ENCODE measurements at regions not wholly inside any gene's neighbourhood (a gene's known extent, or its start where the extent isn't known, plus 50 kb on each side); places are given as distances from the start of the nearest gene placed in this dataset.

- no peak for DNase-seq
These were observed 121.2 kb upstream of the TNR start for GRCh38 chr1:175864625-175865024.

DNA sequence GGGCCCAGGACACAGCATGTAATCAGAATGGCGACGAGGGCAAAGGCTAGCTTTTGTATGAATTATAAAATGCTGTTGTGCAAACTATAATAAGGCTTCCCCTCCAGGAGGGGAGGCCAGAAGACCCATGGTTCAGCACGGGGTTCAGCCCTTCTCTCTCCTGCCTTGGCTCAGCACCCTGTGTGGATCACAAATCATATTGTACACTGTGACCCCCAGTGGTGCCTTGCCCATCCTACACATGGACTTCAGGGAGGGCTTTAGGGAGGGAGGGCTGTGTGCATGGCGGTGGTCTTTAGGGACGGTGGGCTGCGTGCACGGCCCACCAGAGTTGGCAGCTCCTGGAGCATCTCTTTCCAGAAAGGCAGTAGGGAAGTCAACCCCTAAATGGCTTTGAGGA is 120.8 kb upstream of the TNR start:
- DNase-seq = no peak

GRCh38 chr1:175863299-175864050 is 120.1 kb upstream of the TNR start:
- DNase-seq = no peak

- DNase-seq = no peak
These were observed 119.0 kb upstream of the TNR start for GRCh38 chr1:175862408-175862807.

- no peak for DNase-seq
These were observed 118.4 kb upstream of the TNR start for GRCh38 chr1:175861626-175862367.

DNA sequence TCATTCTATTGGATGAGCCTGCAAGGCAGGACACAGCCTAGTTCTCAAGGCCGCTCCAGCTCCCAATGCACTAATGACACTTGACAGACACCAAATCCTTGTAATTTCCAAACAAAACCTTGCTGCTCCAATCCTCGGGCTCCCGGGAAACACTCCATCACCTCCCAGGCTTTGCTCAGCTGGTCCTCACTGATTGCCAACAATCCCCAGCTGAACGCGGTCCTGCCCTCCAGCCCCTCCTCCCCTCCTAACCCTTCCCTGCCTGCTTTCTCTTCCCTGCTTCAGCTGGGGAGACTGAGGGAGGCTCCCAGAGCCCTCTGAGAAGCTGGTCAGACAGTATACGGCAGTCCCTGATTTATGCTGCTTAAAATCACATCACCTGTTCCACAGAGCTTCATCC is 114.4 kb upstream of the TNR start:
- no peak for DNase-seq

- no peak for DNase-seq
These were observed 110.3 kb upstream of the TNR start for GRCh38 chr1:175853681-175854080.

DNA sequence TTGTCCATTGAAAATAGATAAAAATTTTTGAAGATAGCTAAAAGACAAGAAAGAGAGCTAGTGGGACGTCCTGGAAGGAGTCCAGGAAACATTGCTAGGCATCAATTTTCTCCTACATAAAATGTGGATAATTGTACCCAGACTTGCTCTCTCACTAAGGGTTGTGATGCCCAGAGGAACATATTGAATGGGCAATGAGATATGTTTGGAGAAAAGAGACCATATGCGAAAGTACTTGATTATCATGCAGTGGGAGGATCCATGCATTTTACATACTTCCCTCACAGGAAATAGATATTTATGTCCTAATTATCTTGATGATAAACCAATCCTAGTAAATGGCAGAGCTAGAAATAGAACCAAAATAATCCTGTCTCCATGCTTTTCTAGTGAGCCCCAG is 108.4 kb upstream of the TNR start:
- no peak for DNase-seq

DNA sequence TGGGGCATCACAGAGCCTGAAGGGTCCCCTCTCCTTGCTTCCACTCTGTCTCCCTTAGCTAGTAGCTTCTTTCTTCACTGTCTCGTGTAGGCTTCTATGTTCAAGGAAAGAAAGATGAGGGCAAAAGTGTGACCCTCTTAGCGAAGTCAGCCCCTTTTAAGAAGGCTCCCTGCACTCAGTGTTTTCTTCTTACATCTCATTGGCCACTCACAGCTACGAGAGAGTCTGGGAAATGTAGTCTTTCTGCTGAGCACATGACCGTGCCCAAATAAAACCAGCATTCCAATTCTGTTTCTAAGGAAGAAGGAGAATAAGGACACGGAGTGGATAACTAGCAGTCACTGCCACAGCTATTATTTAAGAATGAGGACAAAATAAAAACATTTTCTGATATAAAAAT is 104.9 kb upstream of the TNR start:
- no peak for DNase-seq

- no peak for DNase-seq
These were observed 102.6 kb upstream of the TNR start for GRCh38 chr1:175845985-175846384.

- DNase-seq = no peak
These were observed 101.9 kb upstream of the TNR start for GRCh38 chr1:175845338-175845737.

GRCh38 chr1:175844877-175845276 is 101.5 kb upstream of the TNR start:
- no peak for DNase-seq

DNA sequence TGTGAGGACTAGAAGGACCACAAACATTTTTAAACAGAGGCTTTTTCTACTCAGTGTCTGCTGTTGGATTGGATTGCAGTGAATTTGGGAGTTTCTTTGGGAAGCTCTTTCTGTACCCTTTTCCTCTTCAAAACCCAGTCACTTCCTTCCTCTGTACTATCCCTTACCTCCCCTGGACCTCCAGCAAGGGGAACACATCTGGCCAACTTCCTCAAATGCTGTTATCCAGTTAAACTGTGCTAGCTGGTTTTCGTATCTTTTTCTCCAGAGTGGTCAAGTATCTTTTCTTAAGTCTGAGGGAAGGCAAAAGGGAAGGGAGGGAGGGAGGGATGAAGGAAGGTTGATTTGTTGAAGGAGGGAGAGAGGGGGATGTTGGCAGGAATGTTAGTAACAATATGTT is 99.2 kb upstream of the TNR start:
- DNase-seq = no peak

GRCh38 chr1:175841738-175842187 is 98.4 kb upstream of the TNR start:
- DNase-seq = no peak

DNA sequence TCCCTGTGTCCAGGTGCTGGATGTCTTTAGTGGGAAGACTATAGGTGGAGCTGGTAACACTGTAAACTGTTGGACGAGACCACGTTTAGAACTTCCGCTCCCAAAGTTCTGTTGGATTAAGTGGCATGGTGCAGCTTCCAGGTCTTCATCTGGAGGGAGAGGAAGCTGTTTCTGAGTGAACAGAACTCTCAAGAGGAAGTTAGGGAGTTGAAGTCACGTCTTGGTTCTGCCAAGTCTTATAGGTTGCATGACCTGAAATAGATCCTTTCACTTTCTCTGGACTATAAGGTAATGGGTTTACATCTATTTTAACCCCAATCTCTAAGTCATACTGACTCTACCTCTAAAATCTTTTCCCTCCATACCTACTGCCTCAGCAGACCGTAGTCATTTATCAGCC is 97.4 kb upstream of the TNR start:
- no peak for DNase-seq

GRCh38 chr1:175839779-175840669 is 96.6 kb upstream of the TNR start:
- no peak for DNase-seq

GRCh38 chr1:175834597-175834996 is 91.2 kb upstream of the TNR start:
- DNase-seq = no peak

GRCh38 chr1:175833951-175834350 is 90.6 kb upstream of the TNR start:
- no peak for DNase-seq

DNA sequence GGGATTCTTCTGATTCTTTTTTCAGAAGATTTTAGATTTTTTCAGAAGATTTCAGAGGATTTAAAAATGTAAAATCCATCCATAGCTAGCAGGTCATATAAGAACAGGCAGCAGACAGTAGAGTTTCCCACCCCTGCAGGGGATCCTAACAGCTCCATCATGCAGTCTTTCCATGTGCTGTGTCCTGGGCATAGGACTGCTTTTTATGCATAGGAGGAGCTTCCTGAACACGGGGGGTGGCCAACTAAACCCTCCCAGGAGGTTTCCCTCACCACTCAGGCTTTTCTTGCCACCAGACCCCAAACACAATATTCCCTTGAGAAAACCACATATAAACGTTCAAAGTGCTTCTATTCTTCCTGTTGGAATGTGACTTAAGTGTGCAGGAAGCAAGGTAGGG is 90.1 kb upstream of the TNR start:
- no peak for DNase-seq

DNA sequence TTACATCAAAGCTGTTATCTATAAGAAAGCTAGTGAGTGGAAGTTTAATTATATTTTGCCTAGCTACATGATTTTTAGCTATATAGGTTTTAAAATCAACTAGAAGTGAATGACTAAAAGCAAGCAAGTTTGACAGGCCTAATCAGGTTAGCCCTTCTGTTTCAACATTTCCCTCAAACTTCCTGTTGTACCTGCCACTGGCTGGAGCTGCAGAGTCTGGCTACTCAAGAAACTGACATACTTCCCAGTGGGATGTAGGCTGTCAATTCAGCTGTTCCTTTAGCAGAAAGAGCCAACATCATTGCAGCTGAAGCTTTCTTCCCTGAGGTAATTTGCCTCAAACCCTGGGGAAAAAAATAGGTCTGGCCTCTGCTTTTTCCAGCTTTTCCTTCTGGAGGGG is 87.1 kb upstream of the TNR start:
- no peak for DNase-seq

DNA sequence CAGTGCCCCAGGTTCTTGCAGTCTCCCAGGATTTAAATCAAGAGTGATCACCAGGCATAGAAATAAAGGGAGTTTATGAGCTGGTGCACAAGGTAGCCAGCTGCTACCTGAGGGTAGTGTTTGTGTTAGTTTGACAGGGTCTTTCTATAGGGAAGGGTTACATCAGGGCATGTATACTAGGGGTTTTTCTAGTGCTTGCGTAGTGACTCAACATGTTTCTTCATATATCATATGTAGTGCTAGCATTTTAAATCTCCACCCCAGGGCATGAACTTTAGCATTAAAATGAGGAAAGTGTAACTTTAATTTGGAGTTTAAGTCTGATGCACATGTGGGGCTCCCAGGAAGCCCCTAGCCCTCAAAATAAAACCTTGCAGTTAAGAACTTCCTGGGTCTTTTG is 86.5 kb upstream of the TNR start:
- DNase-seq = no peak

- DNase-seq = peak; percentile 49
These were observed 83.3 kb upstream of the TNR start for GRCh38 chr1:175826705-175827104.

DNA sequence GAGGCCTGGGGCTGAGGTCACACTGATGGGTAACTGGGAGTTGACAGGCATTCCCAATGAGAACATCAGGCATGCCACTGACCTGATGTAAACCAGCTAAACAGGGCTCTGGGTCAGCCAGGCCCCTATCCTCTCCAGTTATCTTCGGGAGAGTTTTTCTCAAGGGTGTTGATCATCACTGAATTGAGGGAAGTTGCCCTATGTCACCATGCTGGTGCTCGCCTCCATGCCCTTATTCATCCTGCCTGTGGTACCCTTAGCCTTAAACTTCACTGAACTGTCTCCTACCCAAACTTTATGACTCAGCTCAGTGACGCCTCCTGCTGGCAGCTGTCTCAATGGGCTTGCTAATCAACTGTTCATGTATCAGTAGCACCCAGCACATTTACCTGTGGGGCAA is 80.7 kb upstream of the TNR start:
- DNase-seq = no peak

DNA sequence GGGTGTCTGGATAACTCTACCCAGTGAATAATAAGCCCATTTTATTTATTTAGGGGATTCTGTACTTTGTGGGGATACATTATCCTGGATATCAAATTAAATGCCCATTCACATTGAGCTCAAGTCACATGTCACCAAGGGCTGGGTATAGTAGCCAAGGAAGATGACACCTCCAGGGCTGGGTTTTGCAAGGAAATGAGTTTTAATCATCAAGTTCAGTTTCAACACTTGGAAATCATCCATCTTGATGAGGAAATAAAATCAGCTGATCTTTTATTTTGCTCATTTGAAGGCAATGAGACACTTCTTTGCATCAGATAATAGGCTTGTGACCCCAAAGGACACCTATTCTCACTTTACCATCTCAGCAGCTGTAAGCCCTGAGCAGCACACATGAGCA is 80.0 kb upstream of the TNR start:
- DNase-seq = peak; percentile 42

Measured in inflammatory macrophage treated with lipopolysaccharide for 4 hours (primary cell).